GM19324 (cell line): ENCODE measurements at regions not wholly inside any gene's neighbourhood (a gene's known extent, or its start where the extent isn't known, plus 50 kb on each side); places are given as distances from the start of the nearest gene placed in this dataset.
"Not testable (repeated sequence)": the region's sequence is repeated elsewhere in the genome, so short reads cannot be mapped to it uniquely, and the experiment has no call there.

ENCODE experiments used
- ATAC-seq: cut with Tn5 transposase; IDR thresholded peaks from one replicate; pipeline ENCODE4 v1.9.1; 2021; ENCODE audit warnings: mild to moderate bottlenecking, moderate library complexity; ENCODE audit not compliant: unreplicated experiment, low FRiP score

DNA sequence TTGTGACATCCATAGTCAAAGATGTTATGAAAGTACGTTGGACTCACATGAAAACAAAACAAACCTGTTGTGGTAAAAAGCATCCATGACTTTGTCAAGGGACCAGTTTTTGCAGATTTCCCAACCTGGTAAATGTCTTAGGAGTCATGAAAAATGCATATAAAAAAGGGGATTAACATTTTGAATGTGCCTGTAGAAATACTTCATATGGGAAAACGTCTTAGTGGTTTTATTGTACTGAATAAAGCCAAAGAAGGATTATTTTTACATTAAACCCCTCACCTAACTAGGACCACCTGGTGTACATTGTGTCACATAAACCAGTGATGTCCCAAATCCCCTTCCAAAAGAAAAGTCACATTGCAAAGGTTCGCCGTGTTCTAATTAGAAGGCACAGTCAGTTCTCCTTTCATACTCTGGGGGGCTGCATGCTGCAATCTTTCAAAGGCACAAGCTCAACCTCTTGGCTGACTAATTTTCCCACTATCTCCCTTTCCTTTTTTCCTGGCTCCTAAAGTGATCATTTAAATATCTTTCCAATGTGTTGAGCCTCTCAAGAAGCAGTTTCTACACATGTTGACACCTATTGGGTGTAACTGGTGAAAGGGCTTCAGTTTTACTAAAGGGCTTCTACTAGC, 119.8 kb upstream of the SPAG17 start:
- no peak for ATAC-seq

DNA sequence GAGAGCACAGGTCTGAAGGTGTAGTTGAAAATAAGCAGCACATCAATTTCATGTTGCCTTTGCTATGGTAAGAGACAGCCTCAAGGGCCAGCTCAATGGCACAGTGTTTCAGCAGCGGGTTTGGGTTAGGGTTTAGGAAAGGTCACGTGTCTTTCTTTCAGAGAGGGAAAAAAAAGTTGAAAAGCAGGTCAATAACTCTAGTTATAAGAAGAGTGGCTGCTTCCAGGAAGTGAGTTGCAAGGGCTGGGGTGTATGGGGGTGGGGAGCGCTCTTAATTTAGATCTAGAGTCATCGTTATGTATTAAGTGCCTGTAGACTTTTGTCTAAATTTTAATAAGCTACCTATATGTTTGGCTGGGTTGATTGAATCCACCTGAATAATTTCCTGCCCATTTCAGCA, 118.5 kb upstream of the SPAG17 start:
- ATAC-seq = no peak

DNA sequence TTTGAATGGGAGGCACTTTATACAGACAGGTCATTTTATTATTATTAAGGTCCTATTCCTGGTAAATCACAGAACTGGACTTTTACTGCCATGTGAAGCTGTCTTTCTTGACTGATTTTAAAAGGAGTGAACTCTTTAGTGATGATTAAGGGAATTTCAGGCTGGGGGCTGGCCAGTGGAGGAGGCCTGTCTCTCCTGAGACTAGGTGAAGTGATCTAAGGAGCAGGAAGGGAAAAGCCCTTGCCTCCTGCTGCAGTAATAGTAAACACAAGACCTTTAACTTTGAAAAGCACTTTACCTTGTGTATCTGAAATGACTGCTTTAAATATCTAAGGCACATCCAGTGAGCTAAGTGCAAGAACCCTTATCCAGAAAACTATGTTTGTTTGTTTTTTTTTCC, 118.0 kb upstream of the SPAG17 start:
- ATAC-seq = no peak

DNA sequence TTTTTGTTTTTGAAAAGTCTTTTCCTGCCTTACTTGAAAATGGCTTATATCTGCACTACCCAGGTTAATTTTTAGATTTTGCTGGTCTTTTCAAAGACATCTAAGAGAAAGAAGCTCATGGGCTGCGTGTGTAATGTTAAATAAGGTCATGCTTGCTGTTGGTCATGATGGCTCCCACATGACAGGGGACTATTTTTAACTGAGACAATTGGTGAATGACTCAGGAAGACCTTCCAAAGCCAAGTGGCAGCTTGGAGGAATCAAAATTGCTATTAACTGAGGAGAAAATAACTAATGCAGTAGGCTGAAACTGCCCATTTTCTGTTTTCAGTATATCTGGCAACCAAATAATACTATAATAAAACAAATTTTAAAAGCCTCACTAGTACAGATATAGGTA, 117.1 kb upstream of the SPAG17 start:
- ATAC-seq = no peak

DNA sequence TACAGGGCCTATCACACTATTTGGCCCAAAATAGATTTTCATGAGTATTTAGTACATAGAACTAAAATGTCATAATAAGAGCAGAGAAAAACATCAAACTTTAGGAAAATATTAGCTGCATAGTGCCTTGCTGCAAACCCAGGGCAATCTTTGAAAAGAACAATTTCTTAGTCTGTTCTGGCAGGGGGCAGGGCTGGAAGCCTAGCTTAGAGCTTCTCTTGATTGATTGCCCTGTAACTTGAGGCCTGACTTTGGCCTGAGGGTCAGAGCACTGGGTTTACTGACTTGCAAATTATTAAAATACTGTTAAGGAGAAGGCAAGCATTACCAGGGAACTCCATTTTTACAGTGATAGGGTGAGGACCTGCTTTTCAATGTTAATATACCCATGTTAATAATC, 115.8 kb upstream of the SPAG17 start:
- ATAC-seq = no peak

DNA sequence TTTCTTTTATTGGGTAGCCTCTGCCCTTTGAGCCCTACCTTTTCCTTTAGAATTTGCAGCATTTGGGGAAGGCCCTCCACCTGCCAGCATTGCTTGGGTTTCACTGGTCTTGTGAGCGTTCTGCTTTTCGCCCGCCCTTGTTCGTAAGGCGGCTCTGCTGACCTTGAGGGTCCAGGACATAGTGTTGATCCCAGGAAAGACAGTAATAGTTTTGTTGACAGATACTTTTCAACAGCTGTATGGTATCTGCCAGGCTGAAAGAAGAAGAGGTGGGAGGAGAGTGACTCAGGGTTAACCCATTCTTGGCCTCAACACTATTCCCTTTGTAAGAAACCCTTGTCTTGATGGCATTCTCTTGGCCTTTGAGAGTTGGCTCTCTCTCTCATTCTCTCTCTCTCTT, 113.4 kb upstream of the SPAG17 start:
- no peak for ATAC-seq

DNA sequence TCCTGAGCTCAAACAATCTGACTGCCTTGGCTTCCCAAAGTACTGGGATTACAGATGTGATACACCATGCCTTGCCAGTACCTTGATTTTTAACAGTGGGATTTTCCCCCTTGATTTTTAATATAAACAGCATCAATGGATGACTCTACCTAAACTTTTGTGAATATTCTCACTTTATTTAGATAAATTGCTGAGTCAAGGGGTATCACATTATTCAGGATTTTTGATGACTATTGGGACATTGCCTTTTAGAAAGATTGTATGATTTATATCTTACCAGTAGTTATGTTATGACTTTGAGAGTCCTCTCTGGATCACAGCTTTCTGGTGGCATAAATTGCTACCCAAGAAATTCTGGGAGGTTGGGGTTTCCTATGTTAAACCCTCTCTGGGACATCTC, 112.5 kb upstream of the SPAG17 start:
- ATAC-seq = no peak

DNA sequence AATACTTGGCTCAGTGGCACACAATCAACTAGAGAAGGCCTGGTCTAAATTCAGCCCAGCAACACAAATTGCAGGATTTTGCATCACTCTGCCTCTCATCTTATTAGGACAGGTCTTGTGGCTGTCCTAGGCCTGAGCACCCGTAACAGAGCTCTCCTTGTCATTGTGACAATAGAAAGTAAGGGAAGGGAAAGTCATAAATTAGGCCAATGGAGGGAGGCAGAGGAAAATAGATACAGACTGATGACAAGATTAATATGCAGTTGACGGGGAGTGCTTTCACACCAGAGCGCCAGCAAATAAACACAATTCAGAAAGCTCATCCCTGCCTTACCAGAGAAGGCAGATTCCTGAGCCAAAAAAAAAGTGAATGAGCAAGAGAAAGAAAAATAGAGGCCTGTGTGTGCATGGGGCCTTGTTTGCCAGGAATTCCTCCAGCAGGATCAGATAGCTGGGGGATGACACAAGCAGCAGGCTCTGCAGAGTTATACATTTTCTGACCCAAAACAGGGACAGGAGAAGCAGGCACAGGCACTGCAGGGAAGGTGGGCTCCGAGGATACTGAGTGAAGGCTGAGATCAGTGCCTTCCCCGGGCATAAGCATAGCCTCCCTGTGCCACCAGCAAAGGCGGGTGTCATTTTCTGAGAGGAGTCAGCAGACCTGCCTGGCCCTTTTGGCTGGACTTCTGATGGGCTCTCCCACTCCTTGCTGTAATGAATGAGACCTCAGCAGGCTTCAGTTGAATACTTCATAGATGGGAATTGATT, 110.0 kb upstream of the SPAG17 start:
- ATAC-seq = no peak

DNA sequence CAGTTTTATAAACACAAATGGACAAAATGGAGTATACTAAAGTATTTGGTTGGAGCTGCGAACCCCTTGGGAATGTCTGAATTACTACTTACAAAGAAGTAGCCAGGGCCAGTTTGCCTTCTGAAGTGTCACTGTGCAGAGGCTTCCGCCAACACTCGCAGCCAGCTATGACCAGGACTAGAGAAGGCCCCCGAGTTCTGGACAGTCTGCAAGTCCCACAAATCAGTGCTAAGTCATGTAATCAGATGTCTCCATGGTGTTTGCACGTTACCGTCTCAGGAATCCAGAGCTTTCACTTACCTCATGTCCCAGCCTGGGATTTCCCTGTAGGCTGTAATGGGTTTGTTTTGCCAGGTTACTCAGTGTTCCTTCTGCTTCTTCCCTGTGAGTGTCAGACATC, 106.6 kb upstream of the SPAG17 start:
- ATAC-seq = no peak

DNA sequence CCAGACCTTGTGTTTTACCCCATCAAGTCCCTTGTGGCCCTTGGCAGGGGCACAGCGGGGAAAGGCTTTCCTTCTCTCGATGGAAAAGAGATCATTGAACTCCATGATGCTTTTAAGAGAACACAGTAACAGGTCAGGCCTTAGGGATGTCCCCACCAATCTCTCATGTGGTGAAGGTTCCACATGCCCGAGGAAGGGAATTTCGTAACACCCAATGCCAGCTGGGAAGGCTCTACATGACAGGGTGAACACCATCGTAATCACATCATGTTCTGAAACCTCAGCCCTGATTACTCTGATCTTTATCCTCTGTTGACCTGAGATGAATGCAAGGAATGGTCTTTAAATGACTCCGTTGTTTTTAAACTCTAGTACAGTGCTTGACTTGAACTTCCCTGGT, 105.5 kb upstream of the SPAG17 start:
- ATAC-seq = no peak

DNA sequence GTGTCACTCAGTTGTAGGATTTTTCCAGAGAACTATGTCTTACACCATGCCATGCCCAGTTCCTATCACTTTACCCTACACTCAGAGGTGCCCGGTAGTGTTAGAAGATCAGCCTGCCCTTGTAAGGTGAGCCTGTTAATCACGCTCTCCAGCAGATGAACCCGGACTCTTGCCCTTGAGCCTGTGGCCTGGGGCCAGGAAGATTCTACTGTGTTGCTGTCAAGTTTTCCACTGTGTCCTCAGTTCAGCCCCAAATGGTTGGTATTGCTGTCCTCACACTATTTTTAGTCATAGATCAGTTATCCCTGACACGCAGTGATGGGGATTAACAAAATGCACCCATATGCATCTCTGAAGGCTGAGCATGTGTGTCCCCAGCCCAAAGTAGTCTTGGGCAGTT, 105.0 kb upstream of the SPAG17 start:
- ATAC-seq = no peak

DNA sequence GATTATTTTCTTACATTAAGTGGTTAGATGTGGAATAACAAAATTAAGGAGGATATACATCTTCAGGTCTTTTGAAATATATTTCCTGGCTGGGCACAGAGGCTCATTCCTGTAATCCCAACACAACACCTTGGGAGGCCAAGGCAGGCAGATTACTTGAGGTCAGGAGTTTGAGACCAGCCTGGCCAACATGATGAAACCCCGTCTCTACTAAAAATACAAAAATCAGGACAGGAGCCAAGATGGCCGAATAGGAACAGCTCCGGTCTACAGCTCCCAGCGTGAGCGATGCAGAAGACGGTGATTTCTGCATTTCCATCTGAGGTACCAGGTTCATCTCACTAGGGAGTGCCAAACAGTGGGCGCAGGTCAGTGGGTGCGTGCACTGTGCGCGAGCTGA, 95.6 kb upstream of the SPAG17 start:
- not testable (repeated sequence) for ATAC-seq

DNA sequence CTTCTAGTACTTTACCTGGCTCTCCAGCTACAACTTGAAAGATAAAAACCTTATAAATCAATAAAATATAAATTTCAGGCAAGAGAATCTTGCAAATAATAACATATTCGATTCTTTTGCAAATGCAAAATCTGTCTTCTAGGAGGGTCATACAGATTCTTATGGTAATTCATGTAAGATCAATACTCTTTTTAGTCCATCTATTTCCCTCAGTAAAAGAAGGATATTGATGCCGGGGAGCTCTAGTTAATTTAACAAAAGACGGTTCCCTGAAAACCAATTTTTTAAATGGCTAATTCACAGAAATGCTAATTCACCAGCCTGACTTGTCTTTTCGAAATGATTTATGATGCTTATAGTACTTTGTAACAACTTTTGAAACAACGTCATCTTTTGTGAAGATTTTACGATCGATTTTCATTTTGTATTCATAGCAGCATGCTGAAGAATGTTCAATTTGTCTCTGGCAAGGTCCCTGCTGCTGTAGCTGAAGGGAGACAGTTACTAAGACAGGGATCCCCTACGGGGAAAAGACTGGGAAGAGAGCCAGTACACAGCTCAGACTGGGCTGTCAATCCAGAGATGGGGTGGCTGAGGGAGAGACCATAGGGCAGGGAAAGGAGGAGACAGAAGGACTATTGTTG, 90.6 kb upstream of the SPAG17 start:
- no peak for ATAC-seq

DNA sequence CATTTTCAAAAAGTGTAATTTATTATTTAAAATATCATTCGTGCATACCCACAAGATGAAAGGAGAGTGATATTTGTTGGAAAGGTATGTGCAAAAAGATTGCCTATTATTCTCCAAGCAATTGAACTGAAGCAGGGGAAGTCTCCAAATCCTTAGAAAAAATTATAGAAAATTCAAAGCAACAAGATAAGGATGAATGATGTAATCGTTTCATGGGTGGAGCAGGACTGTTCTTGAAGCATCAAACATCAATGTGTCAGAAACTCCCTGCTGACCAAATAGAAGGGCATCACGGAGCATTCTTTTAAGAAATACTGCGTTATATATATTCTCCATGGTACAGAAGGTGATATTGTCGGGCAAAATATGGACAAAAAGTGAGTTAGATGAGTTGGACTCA, 87.9 kb upstream of the SPAG17 start:
- no peak for ATAC-seq

DNA sequence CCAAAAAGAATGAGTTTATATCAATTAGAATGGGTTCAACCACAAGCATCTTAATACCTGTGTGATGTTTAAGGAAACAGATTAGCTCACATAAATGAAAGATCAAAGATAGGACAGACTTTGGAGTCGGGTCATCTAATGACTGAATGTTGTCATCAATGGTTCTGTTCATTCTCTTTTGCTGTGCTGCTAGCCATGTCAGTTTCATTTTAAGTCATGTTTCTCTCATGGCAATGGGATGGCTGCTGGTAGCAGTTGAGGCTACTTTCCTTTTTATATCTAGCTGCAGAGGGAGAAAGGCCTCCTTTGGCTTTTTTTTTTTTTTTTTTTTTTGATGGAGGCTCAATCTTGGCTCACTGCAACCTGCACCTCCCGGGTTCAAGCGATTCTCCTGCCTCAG, 86.9 kb upstream of the SPAG17 start:
- ATAC-seq = no peak

DNA sequence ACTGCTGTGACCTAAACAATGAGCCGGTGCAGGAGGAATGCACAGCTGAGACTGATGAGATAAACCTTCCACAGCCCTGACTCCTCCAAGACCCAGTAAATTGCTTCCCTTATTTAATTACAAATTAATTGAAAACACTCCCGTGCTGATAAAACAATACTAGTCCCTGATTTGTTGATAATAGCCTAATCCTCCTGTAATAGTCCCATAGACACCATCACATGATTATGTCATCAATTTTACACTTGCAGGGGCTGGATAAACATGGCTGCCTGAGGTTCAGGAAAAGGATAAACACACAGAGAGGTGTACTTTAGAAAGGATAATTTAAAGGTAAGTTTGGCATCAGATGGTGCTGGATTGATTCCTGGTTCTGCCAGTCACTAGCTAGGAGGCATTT, 84.6 kb upstream of the SPAG17 start:
- no peak for ATAC-seq

DNA sequence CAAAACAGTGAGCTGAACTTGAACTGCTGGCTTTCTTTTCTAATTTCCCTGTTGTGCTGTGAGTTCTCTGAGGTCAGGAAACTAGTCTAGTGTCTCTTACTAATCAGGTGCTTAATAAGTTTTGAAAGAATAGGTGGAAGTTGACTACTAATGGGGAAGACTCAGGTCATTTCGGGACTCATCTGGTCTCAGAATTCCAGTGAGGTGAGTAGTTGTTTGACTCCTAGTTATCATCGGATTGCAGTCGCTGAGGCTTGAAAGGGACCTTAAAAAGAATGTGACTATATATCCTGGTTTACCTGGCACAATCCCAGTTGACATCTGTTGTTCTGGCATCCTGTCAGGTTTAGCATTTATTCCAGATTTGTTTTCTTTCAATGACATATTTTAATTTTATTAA, 81.4 kb upstream of the SPAG17 start:
- no peak for ATAC-seq

DNA sequence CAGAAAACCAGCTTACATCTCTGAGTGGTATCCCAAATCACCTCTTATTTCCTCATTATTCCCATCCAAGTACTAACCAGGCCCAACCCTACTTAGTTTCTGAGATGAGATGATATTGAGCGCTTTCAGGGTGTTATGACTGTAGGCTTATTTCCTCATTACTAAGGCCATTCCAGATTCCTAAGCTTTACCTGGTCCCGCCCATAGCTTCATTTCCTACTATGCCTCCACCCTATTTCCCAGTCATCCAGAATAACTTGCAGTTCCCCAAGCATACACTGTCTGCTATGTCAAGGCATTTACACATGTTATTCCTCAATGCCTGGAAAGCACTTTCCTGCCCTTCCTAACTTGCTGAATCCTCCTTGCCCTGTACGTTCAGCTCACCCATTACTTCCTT, 79.3 kb upstream of the SPAG17 start:
- ATAC-seq = no peak

DNA sequence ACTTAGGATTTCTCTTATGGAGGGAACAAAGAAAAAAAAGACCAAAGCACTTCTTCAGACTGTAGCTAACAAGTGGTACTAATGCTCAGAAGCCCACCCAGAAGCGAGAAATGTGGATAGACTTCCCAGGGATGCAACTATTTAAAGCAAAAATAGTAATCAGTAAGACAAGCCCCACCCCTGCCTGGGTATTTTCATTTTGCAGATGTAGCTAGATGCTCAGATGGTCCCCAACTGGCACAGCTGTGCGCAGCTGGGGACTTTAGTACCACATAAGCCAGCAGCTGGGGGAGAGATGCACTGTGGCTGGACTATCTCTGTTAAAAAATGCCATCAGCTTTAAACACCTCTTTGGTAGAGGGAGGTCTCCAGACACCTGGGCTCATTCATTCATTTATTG, 77.8 kb upstream of the SPAG17 start:
- no peak for ATAC-seq

DNA sequence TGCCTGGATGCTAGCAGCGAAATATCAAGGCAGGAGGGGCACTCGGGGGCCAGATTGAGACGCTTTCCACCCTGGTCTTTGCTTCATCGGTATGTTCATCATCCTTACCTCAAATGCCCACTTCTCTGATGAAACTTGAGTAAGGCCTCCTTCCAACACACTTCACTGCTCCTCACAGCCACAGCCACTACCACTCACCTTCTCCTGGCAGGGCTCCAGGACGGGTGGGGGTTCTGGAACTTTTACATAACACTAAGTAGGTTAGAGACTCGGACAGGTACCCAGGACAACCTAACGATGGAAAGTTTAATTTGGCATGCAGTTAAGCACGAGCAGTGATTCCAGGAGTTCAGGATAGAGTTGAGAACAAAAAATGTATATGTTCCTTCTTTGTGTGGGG, 73.9 kb upstream of the SPAG17 start:
- ATAC-seq = no peak

DNA sequence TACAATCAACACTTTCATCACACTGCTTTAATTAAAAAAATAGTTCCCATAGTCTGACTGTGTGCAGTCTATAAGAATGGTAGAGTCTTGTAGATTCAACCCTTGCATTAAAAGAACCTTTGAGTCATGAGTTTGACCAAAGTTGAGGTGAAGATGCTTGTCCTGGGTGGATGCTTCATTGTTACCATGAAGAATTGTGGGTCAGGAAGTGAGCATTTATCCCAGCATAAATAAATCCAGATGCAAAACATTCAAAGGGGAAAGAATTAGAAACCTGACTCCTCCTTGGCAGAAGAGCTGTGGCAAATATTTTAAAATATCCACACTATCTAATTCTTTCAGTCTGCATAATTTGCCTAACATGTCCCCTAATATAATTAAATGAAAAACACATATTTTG, 72.9 kb upstream of the SPAG17 start:
- ATAC-seq = no peak
